HG03108 (cell line): ENCODE measurements at regions not wholly inside any gene's neighbourhood (a gene's known extent, or its start where the extent isn't known, plus 50 kb on each side); places are given as distances from the start of the nearest gene placed in this dataset.

Experiments used
- ATAC-seq: cut with Tn5 transposase; IDR thresholded peaks from one replicate; pipeline ENCODE4 v1.9.1; 2021; ENCODE audit warnings: moderate library complexity; ENCODE audit not compliant: unreplicated experiment

DNA sequence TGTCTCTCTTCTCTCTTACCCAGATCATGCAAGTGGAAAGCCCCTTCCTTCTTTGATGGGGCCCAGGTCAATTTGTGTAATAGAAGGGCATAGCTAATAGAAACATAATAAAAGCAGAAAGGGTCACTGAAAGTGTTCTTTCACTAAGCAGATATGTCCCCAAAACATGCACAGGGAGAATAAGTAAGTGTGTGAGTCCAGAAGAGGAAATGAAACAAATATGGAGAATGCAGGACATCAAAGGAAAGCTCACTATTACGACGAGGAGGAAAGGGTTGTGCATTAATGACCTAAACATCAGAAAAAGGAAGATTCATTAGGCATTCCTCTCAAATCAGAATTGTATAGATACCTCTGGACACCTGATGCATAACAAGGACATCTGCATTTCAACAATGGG is 81.4 kb upstream of the SMYD2 start:
- ATAC-seq: no peak

- no peak for ATAC-seq
These were observed 78.0 kb upstream of the SMYD2 start for GRCh38 chr1:214202992-214203391.

- ATAC-seq: no peak
These were observed 75.9 kb upstream of the SMYD2 start for GRCh38 chr1:214205053-214205452.

- ATAC-seq: no peak
These were observed 72.5 kb upstream of the SMYD2 start for GRCh38 chr1:214208460-214208859.

GRCh38 chr1:214209260-214209808 is 71.6 kb upstream of the SMYD2 start:
- no peak for ATAC-seq

- no peak for ATAC-seq
These were observed 67.8 kb upstream of the SMYD2 start for GRCh38 chr1:214213136-214213535.

DNA sequence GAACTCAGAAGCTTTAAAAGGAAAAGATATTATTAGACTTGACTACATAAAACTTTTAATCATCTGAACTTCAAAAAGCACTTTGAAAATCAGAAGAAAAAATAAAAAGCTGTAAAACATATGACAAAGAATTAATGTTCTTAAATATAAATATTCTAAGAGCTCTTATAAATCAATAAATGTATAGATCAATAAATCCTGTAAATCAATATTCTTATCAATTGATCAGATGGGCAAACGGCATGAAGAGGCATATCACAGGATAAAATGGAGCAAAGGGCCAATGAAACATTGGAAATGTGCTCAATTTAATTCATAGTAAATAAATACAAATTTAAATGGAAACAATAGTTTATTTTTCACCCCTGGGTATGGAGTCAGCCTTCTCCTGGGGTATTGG is 66.1 kb upstream of the SMYD2 start:
- ATAC-seq: no peak

DNA sequence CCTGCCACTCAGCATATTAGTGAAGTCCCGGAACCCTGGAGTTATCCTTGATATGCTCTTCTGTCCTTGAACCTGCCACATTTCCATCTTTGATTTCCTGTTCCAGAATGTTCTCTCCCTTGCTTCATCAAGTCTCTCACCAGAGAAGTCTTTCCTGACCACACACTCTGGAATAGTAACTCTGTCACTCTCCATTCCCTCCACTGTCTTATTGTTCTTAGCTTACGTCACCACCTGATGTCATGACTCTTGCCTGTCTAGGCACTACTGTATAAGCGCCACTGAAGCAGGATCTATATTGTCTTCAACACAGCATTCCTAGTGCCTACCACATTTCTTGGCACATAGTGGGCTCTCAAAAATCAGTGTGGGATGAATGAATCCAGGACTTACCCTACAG is 65.4 kb upstream of the SMYD2 start:
- no peak for ATAC-seq

- ATAC-seq: no peak
These were observed 64.9 kb upstream of the SMYD2 start for GRCh38 chr1:214216021-214216420.

GRCh38 chr1:214216779-214217178 is 64.2 kb upstream of the SMYD2 start:
- ATAC-seq: no peak

- no peak for ATAC-seq
These were observed 61.1 kb upstream of the SMYD2 start for GRCh38 chr1:214219902-214220301.

DNA sequence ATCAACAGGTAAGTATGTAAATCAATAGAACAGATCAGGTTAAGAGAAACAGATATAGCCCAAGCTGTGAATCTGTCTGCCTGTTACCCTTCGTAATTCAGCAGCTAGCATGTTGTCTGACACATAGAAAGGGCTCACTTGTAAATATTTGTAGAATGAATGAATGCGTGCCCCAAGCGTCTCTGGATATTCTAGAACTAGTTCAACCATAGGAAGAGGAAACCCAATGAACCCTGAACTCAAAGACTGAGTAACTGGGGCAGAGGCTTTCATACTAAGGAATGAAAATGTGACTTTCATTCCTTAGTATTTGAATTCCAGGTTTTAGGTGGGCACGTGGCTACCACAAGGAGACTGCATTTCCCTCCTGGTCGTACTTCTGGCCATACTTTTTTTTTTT is 60.1 kb upstream of the SMYD2 start:
- no peak for ATAC-seq

- no peak for ATAC-seq
These were observed 56.2 kb upstream of the SMYD2 start for GRCh38 chr1:214224611-214225354.

DNA sequence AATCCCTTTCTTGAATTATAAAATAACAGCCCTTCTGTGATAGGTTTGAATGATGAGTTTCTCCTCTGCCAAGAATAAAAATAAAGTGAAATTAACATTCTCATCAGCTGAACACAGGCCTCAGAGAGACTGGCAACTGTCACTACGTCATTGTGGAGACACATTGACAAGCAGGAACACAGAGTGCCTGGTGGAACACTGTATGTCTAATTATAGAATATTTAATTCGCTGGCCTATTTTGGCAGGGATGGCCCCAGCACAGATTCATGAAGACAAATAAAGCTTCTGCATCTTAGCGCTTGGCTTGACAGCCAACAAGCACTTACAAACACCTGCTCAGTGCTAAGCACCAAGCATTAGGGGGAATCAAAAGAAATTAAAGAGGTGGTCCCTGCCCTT is 52.0 kb upstream of the SMYD2 start:
- no peak for ATAC-seq

DNA sequence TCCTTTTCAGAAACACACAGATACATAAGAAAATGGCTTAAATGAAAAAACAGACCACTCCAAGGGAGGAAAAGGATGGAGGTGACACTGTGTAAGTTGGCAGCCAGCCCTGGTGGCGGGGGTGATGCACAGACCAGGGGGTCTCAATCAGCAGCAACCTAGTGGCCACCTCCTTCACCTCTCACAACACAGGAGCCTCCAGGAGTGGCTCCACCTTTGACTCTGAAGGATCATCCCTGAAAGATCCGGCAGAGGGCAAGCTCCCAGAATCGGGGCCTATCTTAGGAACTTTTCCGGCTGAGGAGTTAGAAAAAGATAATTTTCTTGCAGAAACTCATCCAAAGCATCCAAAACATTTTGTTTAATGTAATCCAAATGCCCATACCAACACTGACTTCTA is 51.2 kb upstream of the SMYD2 start:
- no peak for ATAC-seq
